Choroid plexus epithelial cell (primary cell): ENCODE measurements at regions not wholly inside any gene's neighbourhood (a gene's known extent, or its start where the extent isn't known, plus 50 kb on each side); places are given as distances from the start of the nearest gene placed in this dataset.

Experiments used
- DNase-seq: peaks from one replicate; pipeline ENCODE4 v3.0.0-alpha.2; 2010; ENCODE audit warnings: low read depth
- H3K4me3 ChIP-seq: 2 replicates; pipeline ENCODE4 v1.5.1; 2011; ENCODE audit warnings: low read depth, mild to moderate bottlenecking, control low read depth, low read length, moderate library complexity
- CTCF ChIP-seq: conservative IDR thresholded peaks from 2 replicates; pipeline ENCODE4 v1.5.1; 2011; ENCODE audit warnings: low read depth, mild to moderate bottlenecking, control low read depth, inconsistent platforms, low read length, moderate library complexity

DNA sequence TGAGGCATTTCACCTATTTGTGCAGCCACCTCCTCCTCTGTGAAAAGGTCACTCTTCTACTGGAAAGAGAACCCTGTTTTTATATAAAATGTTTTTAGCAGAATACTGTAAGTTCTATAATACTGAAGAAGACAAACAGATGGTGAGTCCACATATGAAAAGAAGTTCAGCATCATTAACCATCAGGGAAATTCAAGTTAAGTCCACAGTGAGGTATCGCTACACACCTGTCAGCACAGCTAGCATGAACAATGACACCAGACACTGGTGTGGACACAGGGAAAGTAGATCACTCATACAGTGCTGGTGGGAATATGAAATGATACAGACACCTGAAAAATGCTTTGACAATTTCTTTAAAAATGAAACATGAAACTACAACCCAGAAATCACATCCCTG lies 133.0 kb downstream of the MAD2L1 start:
- TF ChIP-seq CTCF: no peak
- no peak overlapping the region for H3K4me3 ChIP-seq
- no peak for DNase-seq

GRCh38 chr4:119932277-119932676 lies 134.4 kb downstream of the MAD2L1 start:
- DNase-seq: no peak
- no peak for TF ChIP-seq CTCF
- H3K4me3 ChIP-seq: no peak overlapping the region

DNA sequence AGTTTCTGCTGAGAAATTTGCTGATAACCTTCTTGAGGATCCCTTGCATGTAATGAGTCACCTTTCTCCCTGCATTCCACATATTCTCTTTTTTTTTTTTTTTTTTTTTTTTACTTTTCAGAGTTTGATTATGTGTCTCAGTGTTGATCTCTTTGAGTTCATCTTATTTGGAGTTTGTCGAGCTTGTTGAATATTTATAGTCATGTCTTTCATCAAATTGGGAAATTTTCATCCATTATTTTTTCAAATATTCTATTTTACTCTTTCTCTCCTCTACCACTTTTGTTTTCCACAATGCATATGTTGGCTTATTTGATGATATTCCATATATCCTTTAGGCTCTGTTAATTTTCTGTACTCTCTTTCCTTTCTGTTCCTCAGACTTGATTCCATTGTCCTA lies 136.1 kb downstream of the MAD2L1 start:
- TF ChIP-seq CTCF: no peak
- H3K4me3 ChIP-seq: no peak overlapping the region
- DNase-seq: no peak

DNA sequence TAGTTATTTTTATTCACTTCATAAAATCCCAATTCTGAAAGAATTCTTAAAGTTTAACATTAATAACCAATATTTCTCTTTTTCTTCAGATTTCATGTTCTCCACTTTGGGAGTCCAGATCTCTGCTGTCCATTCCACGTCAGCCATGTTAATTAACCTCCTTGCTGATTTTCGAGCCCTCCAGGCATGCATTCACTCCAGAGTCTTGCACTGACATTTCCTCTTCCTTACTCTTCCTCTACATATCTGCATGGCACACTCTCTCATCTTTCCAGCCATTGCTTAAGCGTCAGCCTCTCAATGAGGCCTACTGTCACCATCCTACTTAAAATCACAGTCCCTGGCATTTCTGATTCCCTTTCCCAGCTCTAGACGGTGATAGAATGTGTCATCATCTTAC lies 144.8 kb downstream of the MAD2L1 start:
- no peak overlapping the region for H3K4me3 ChIP-seq
- DNase-seq: no peak
- TF ChIP-seq CTCF: no peak

DNA sequence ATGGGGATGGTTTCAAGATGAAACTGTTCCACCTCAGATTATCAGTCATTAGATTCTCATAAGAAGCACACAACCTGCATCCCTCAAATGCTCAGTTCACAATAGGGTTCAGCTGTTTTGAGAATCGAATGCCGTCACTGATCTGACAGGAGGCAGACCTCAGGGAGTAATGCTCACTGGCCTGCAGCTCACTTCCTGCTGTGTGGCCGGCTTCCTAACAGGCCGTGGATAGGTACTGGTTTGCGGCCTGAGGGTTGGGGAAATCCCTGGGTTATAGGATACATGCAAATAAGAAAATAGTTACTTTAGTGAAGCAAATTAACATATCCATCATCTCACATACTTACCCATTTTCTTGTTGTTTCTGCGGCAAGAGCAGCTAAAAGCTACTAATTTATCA lies 160.4 kb downstream of the MAD2L1 start:
- DNase-seq: no peak
- TF ChIP-seq CTCF: no peak
- H3K4me3 ChIP-seq: no peak overlapping the region

GRCh38 chr4:119898211-119898610 lies 168.4 kb downstream of the MAD2L1 start:
- no peak for TF ChIP-seq CTCF
- H3K4me3 ChIP-seq: no peak overlapping the region

DNA sequence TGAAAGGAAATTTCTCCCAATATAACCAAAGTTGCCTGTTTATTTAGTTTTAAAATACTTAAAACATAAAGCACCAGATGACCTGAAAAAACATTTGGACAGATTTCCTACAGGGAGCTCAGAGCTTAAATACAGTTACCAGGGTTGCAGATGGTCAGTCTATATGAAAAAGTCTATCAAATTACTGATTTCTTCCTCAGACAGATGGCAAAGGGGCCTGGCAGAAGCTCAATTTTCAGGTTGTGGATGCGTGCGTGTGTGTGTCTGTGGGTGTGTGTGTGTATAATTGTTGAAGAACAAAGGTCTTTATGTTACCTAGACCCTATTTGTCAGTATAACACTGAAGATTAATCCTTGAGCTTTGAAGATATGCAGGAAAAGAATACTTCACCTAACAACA lies 169.4 kb downstream of the MAD2L1 start:
- no peak overlapping the region for H3K4me3 ChIP-seq
- no peak for DNase-seq
- no peak for TF ChIP-seq CTCF

More at GRCh38 chr4:119898211-119898610, 168.4 kb downstream of the MAD2L1 start:
- DNase-seq: no peak
